Glutamatergic neuron (in vitro differentiated cells): ENCODE measurements at regions not wholly inside any gene's neighbourhood (a gene's known extent, or its start where the extent isn't known, plus 50 kb on each side); places are given as distances from the start of the nearest gene placed in this dataset.

Experiments used
- DNase-seq: peaks from one replicate; pipeline ENCODE4 v3.0.0; 2022
- H3K27ac Mint-ChIP-seq: one replicate; pipeline ENCODE4 v1.8.0; 2020; ENCODE audit warnings: mild to moderate bottlenecking, mixed read lengths, inconsistent platforms; ENCODE audit not compliant: unreplicated experiment
- H3K27me3 Mint-ChIP-seq: one replicate; pipeline ENCODE4 v1.8.0; 2020; ENCODE audit warnings: mild to moderate bottlenecking, moderate library complexity, mixed read lengths, inconsistent platforms; ENCODE audit not compliant: unreplicated experiment
- H3K36me3 Mint-ChIP-seq: one replicate; pipeline ENCODE4 v1.8.0; 2020; ENCODE audit warnings: mild to moderate bottlenecking, mixed read lengths, inconsistent platforms; ENCODE audit not compliant: unreplicated experiment
- H3K4me1 Mint-ChIP-seq: one replicate; pipeline ENCODE4 v1.8.0; 2020; ENCODE audit warnings: mild to moderate bottlenecking, low read depth, mixed read lengths, inconsistent platforms; ENCODE audit not compliant: unreplicated experiment
- H3K4me3 Mint-ChIP-seq: one replicate; pipeline ENCODE4 v1.8.0; 2020; ENCODE audit warnings: mild to moderate bottlenecking, mixed read lengths, inconsistent platforms; ENCODE audit not compliant: unreplicated experiment
- H3K9me3 Mint-ChIP-seq: one replicate; pipeline ENCODE4 v1.8.0; 2020; ENCODE audit warnings: mild to moderate bottlenecking, moderate library complexity, mixed read lengths, inconsistent platforms; ENCODE audit not compliant: unreplicated experiment
- CTCF ChIP-seq: fragments of 200-600 bp; sonication (generic); IDR thresholded peaks from one replicate; pipeline ENCODE4 v1.5.0; 2021; ENCODE audit not compliant: partially characterized antibody, unreplicated experiment

- Mint-ChIP-seq H3K9me3 (no peaks in the 10 kb centered on the region), H3K27ac (no peak overlapping the region), H3K4me3 (no peak overlapping the region), H3K4me1 (peaks cover 5% of the 10 kb centered on the region), H3K36me3 (no peaks in the 10 kb centered on the region), H3K27me3 (peaks cover 6% of the 10 kb centered on the region)
- DNase-seq = no peak
- no peak for TF ChIP-seq CTCF
Measured at GRCh38 chr10:107546284-107546683, 381.8 kb upstream of the SORCS1 start.

DNA sequence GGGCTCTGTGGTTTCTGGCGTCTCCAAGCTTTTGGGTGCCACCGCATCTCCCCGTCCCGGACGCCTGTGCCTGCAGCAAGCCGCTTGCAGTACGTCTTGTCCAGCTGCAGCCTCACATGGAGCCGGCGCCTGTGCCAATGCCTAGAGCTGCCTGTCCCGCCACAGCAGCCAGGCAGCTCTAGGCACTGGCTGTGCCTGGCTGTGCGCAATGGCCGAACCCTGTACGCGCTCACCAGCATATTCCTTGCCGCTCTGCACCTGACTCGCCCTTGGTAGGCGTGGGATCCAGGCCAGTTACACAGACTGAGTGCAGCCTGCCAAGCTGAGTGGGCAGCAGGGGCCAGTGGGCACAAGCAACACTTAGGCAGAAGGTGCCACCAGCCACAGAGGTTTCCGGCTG lies 381.2 kb upstream of the SORCS1 start:
- H3K27me3 Mint-ChIP-seq = peaks cover under 1% of the 10 kb centered on the region
- H3K27ac Mint-ChIP-seq = no peak overlapping the region
- TF ChIP-seq CTCF = no peak

DNA sequence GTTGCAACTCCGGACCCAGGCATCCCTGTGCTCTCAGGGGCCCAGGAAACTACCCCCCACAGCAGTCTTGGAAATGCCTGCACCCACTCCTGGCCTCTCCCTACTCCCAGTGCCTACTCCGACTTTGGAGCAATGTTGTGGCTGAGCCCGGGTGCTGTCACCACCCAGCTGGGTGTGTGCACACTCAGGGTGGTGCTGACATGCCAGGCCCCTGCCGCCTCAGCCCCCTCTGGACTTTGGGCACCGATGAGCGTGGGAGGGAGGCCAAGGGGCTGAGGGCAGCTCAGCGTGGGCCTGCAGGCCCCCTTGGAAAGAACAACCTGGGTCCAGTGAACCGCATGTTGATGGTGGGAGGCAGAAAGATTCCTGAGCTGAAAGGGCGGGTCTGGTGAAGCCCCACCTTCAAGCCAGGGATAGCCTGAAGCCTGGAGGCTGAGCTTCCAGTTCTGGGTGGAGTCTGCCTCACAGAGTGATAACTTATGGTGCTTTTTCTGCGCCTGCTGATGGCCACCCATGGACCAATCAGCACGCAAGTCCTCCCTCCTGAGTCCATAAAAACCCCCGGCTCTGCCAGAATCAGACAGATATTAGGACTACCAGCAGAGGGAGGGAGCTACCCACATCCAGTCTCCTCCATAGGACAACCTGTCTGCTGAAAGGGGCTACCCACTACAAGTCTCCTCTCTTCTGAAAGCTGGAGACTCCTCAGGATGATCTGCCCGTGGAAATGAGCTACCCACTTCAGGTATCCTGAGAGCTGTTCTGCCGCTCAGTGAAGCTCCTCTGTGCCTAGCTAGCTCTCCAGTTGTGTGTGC lies 380.4 kb upstream of the SORCS1 start:
- DNase-seq = no peak
- no peaks in the 10 kb centered on the region for H3K27me3 Mint-ChIP-seq
- H3K36me3 Mint-ChIP-seq = no peaks in the 10 kb centered on the region
- H3K9me3 Mint-ChIP-seq = no peaks in the 10 kb centered on the region
- H3K4me1 Mint-ChIP-seq = peaks cover 5% of the 10 kb centered on the region
- H3K27ac Mint-ChIP-seq = no peak overlapping the region
- TF ChIP-seq CTCF = no peak
- no peak overlapping the region for H3K4me3 Mint-ChIP-seq

More for the DNA sequence above, 381.2 kb upstream of the SORCS1 start:
- no peaks in the 10 kb centered on the region for H3K36me3 Mint-ChIP-seq
- peaks cover 5% of the 10 kb centered on the region for H3K4me1 Mint-ChIP-seq
- H3K9me3 Mint-ChIP-seq = no peaks in the 10 kb centered on the region
- H3K4me3 Mint-ChIP-seq = no peak overlapping the region
- no peak for DNase-seq

DNA sequence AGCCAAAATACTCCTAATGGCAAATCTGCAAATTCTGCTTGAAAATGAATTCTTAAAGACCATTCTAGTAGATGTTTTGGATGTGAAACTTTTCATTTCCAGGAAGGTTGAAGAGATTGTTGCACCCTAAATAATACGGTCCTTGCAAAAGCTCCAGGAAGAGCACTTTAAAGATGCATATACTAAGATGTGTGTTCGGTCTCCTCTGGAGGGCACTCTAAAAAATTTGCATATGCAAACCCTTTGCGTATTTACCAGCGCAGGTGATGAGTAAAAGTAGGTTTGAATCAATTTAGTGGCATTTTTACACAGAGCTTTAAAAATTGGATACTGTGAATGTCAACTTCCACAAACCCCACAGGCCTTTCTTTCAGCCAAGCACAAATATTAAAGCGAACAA lies 378.1 kb upstream of the SORCS1 start:
- peaks cover 3% of the 10 kb centered on the region for H3K36me3 Mint-ChIP-seq
- no peaks in the 10 kb centered on the region for H3K27me3 Mint-ChIP-seq
- H3K9me3 Mint-ChIP-seq = no peaks in the 10 kb centered on the region
- DNase-seq = no peak
- H3K4me1 Mint-ChIP-seq = peaks cover 5% of the 10 kb centered on the region
- no peak overlapping the region for H3K4me3 Mint-ChIP-seq
- TF ChIP-seq CTCF = no peak
- no peak overlapping the region for H3K27ac Mint-ChIP-seq

DNA sequence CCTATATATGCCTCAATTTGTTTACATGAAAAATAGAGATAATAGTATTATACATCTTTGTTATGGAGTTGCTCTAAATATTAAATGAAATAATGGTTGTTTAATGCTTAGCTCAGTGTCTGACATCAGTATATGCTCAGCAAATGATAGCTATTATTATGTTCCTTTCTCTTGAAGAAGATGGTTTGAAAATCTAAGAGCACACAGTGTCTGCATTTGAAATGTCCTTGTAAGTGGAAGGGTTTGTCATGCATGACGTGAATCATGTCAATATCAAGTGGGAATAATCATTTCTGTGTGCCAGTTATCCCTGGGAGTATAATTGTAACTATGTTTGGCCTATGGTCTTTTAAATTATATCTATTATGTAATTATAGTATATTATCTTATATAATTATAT lies 377.5 kb upstream of the SORCS1 start:
- no peak for TF ChIP-seq CTCF
- H3K4me1 Mint-ChIP-seq = peaks cover 5% of the 10 kb centered on the region
- no peaks in the 10 kb centered on the region for H3K27me3 Mint-ChIP-seq
- H3K27ac Mint-ChIP-seq = no peak overlapping the region
- no peaks in the 10 kb centered on the region for H3K9me3 Mint-ChIP-seq
- no peak for DNase-seq
- peaks cover 3% of the 10 kb centered on the region for H3K36me3 Mint-ChIP-seq
- no peak overlapping the region for H3K4me3 Mint-ChIP-seq
